HG03460 (cell line): ENCODE measurements at regions not wholly inside any gene's neighbourhood (a gene's known extent, or its start where the extent isn't known, plus 50 kb on each side); places are given as distances from the start of the nearest gene placed in this dataset.
"Not testable (repeated sequence)": the region's sequence is repeated elsewhere in the genome, so short reads cannot be mapped to it uniquely, and the experiment has no call there.

Source experiments
- ATAC-seq: cut with Tn5 transposase; IDR thresholded peaks from one replicate; pipeline ENCODE4 v1.9.1; 2021; ENCODE audit not compliant: unreplicated experiment

- ATAC-seq, result no peak
These were observed 417.1 kb downstream of the SOCS6 start for GRCh38 chr18:70705831-70706416.

- no peak for ATAC-seq
These were observed 411.7 kb downstream of the SOCS6 start for GRCh38 chr18:70700496-70700895.

- ATAC-seq, result no peak
These were observed 409.7 kb downstream of the SOCS6 start for GRCh38 chr18:70698574-70698973.

- ATAC-seq, result no peak
These were observed 404.4 kb downstream of the SOCS6 start for GRCh38 chr18:70693246-70693645.

GRCh38 chr18:70689765-70690164 is 400.9 kb downstream of the SOCS6 start:
- not testable (repeated sequence) for ATAC-seq

- ATAC-seq, result no peak
These were observed 399.4 kb downstream of the SOCS6 start for GRCh38 chr18:70688286-70688685.

- no peak for ATAC-seq
These were observed 396.0 kb downstream of the SOCS6 start for GRCh38 chr18:70684821-70685220.

- ATAC-seq, result no peak
These were observed 394.4 kb downstream of the SOCS6 start for GRCh38 chr18:70683263-70683662.

- ATAC-seq, result no peak
These were observed 386.1 kb downstream of the SOCS6 start for GRCh38 chr18:70674896-70675295.

- no peak for ATAC-seq
These were observed 385.0 kb downstream of the SOCS6 start for GRCh38 chr18:70673831-70674230.

- ATAC-seq, result no peak
These were observed 383.7 kb downstream of the SOCS6 start for GRCh38 chr18:70672581-70672980.

- ATAC-seq, result no peak
These were observed 383.2 kb downstream of the SOCS6 start for GRCh38 chr18:70671889-70672565.

- no peak for ATAC-seq
These were observed 378.1 kb downstream of the SOCS6 start for GRCh38 chr18:70666936-70667335.

GRCh38 chr18:70663141-70663540 is 374.3 kb downstream of the SOCS6 start:
- ATAC-seq, result no peak

GRCh38 chr18:70662588-70662987 is 373.7 kb downstream of the SOCS6 start:
- ATAC-seq, result no peak

GRCh38 chr18:70659036-70659925 is 370.4 kb downstream of the SOCS6 start:
- ATAC-seq, result no peak

GRCh38 chr18:70653671-70654070 is 364.8 kb downstream of the SOCS6 start:
- ATAC-seq, result no peak

GRCh38 chr18:70650878-70651277 is 362.0 kb downstream of the SOCS6 start:
- ATAC-seq, result no peak

GRCh38 chr18:70649683-70650082 is 360.8 kb downstream of the SOCS6 start:
- ATAC-seq, result no peak

GRCh38 chr18:70645971-70646370 is 357.1 kb downstream of the SOCS6 start:
- no peak for ATAC-seq

- ATAC-seq, result no peak
These were observed 355.0 kb downstream of the SOCS6 start for GRCh38 chr18:70643812-70644211.
